ENCODE measurements at regions not wholly inside any gene's neighbourhood (a gene's known extent, or its start where the extent isn't known, plus 50 kb on each side); places are given as distances from the start of the nearest gene placed in this dataset.

DNA sequence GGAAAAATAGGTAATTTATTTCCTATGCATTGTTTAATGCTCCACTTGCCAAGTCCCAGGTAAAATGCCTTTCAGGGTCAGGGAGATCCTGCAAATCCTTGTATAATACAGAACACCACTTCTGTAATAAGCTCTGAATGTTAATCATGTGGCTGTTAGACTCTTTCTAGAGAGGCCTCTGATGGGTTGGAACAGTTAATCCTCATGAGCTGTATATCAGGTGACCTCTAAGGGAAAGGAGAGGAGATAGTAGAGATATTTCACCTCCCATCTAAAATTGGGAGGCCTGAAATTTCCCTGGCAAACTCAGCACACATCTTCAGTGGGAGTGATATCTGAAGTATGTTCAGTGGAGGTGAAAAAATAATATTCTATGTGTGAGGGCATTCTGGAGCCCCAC, 210.6 kb upstream of the WDFY3 start:
- H3K79me2 ChIP-seq (ENCODE audit: insufficient read depth, low read length): no peaks in the 10 kb centered on the region
- no peak overlapping the region for H2BK5ac ChIP-seq (ENCODE audit: insufficient read length, low read length)
- no peaks in the 10 kb centered on the region for H3K4me1 ChIP-seq (ENCODE audit: insufficient read depth, low read length)
- no peak overlapping the region for H3K56ac ChIP-seq (ENCODE audit: insufficient read length, low read depth, low read length)
- Mint-ChIP-seq H3K27ac (no peak overlapping the region), H3K27me3 (ENCODE audit: low read depth) (no peaks in the 10 kb centered on the region; the same call in 1 of the 2 replicates), H3K4me3 (no peak overlapping the region), H3K36me3 (ENCODE audit: insufficient read depth in 1 of 3, low read depth in 3 of 3) (no peaks in the 10 kb centered on the region), H3K4me1 (peaks cover 0 to 3% of the 10 kb centered on the region in 2 experiments; a peak in 1 of 4 replicates), H3K9me3 (peaks cover 0 to 3% of the 10 kb centered on the region in 2 experiments; a peak in 1 of 5 replicates)
- no peak overlapping the region for H4K5ac ChIP-seq (ENCODE audit: insufficient read length, low read depth, low read length)
- H2BK20ac ChIP-seq (ENCODE audit: low read depth, low read length, poor library complexity, severe bottlenecking): no peak overlapping the region
- no peak overlapping the region for H4K91ac ChIP-seq (ENCODE audit: insufficient read length, low read depth, low read length)
- no peak for DNase-seq
- no peak overlapping the region for H4K8ac ChIP-seq (replicated peaks; ENCODE audit: insufficient read length, low read depth, low read length)
- no peak overlapping the region for H3K9ac ChIP-seq (ENCODE audit: extremely low read depth, insufficient read length, low read length)
- no peak overlapping the region for H3K23ac ChIP-seq (ENCODE audit: insufficient read length, low read depth, low read length)
- TF ChIP-seq, protein P1, sequence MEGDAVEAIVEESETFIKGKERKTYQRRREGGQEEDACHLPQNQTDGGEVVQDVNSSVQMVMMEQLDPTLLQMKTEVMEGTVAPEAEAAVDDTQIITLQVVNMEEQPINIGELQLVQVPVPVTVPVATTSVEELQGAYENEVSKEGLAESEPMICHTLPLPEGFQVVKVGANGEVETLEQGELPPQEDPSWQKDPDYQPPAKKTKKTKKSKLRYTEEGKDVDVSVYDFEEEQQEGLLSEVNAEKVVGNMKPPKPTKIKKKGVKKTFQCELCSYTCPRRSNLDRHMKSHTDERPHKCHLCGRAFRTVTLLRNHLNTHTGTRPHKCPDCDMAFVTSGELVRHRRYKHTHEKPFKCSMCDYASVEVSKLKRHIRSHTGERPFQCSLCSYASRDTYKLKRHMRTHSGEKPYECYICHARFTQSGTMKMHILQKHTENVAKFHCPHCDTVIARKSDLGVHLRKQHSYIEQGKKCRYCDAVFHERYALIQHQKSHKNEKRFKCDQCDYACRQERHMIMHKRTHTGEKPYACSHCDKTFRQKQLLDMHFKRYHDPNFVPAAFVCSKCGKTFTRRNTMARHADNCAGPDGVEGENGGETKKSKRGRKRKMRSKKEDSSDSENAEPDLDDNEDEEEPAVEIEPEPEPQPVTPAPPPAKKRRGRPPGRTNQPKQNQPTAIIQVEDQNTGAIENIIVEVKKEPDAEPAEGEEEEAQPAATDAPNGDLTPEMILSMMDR (conservative IDR thresholded peaks at IDR 0.05): no peak
- no peak overlapping the region for H3K18ac ChIP-seq (ENCODE audit: insufficient read length, low read depth, low read length)
- H3K9me3 ChIP-seq (ENCODE audit: control insufficient read depth, low read depth, low read length): no peaks in the 10 kb centered on the region
- no peak overlapping the region for H2BK120ac ChIP-seq (ENCODE audit: low read depth, low read length, poor library complexity, severe bottlenecking)
- H3K4me2 ChIP-seq (ENCODE audit: insufficient read depth, insufficient read length, low read length): no peak overlapping the region
- H3K27me3 ChIP-seq (ENCODE audit: insufficient read depth, low read length): no peaks in the 10 kb centered on the region
- H2AFZ ChIP-seq (ENCODE audit: low read length): no peak overlapping the region
- no peak overlapping the region for H2BK12ac ChIP-seq (ENCODE audit: insufficient read length, low read depth, low read length)
- H3K23me2 ChIP-seq (ENCODE audit: insufficient read length, low read depth, low read length, poor library complexity, severe bottlenecking): no peaks in the 10 kb centered on the region
- no peak overlapping the region for H3K27ac ChIP-seq (ENCODE audit: insufficient read length, low read depth, low read length)
- H3T11ph ChIP-seq (ENCODE audit: low read length): no peak overlapping the region
- H4K20me1 ChIP-seq (ENCODE audit: control insufficient read depth, insufficient read depth, insufficient read length): no peaks in the 10 kb centered on the region
- no peak overlapping the region for H3K14ac ChIP-seq (ENCODE audit: insufficient read depth, low read length)
- no peak overlapping the region for H2AK5ac ChIP-seq (ENCODE audit: insufficient read length, low read length)
- H3K79me1 ChIP-seq (ENCODE audit: insufficient read depth, low read depth, low read length, poor library complexity, severe bottlenecking): no peaks in the 10 kb centered on the region
- no peak overlapping the region for H2BK15ac ChIP-seq (ENCODE audit: low read depth, low read length)
- no peak overlapping the region for H3K4ac ChIP-seq (ENCODE audit: low read depth, low read length)

Data from H9 (cell line).